Osteocyte (in vitro differentiated cells): ENCODE measurements at regions not wholly inside any gene's neighbourhood (a gene's known extent, or its start where the extent isn't known, plus 50 kb on each side); places are given as distances from the start of the nearest gene placed in this dataset.
"Not testable (repeated sequence)": the region's sequence is repeated elsewhere in the genome, so short reads cannot be mapped to it uniquely, and the experiment has no call there.

Source experiments
- DNase-seq: peaks from one replicate; pipeline ENCODE4 v3.0.0; 2021; ENCODE audit warnings: mixed read lengths; ENCODE audit not compliant: unreplicated experiment; ENCODE audit errors: extremely low spot score
- H3K27ac Mint-ChIP-seq: one replicate; pipeline ENCODE4 v1.8.0; 2021; ENCODE audit warnings: mild to moderate bottlenecking, mixed read lengths; ENCODE audit not compliant: unreplicated experiment
- H3K27me3 Mint-ChIP-seq: one replicate; pipeline ENCODE4 v1.8.0; 2021; ENCODE audit warnings: mixed read lengths; ENCODE audit not compliant: unreplicated experiment
- H3K36me3 Mint-ChIP-seq: one replicate; pipeline ENCODE4 v1.8.0; 2021; ENCODE audit warnings: mixed read lengths; ENCODE audit not compliant: unreplicated experiment
- H3K4me1 Mint-ChIP-seq: one replicate; pipeline ENCODE4 v1.8.0; 2021; ENCODE audit warnings: mixed read lengths; ENCODE audit not compliant: unreplicated experiment
- H3K4me3 Mint-ChIP-seq: one replicate; pipeline ENCODE4 v1.8.0; 2021; ENCODE audit warnings: mild to moderate bottlenecking, moderate library complexity, mixed read lengths; ENCODE audit not compliant: unreplicated experiment
- H3K9me3 Mint-ChIP-seq: one replicate; pipeline ENCODE4 v1.8.0; 2021; ENCODE audit warnings: mixed read lengths; ENCODE audit not compliant: unreplicated experiment
- CTCF ChIP-seq: fragments of 200-600 bp; sonication (generic); IDR thresholded peaks from 2 replicates; pipeline ENCODE4 v1.5.0; 2021; ENCODE audit warnings: antibody characterized with exemption, mild to moderate bottlenecking, moderate library complexity

GRCh38 chr5:118397236-118397635 lies 591.1 kb downstream of the DTWD2 start:
- Mint-ChIP-seq H3K36me3 (no peaks in the 10 kb centered on the region), H3K4me1 (peaks cover 18% of the 10 kb centered on the region), H3K4me3 (no peak overlapping the region), H3K27ac (no peak overlapping the region), H3K27me3 (peaks cover 8% of the 10 kb centered on the region), H3K9me3 (no peaks in the 10 kb centered on the region)
- no peak for DNase-seq
- no peak for TF ChIP-seq CTCF

GRCh38 chr5:118392491-118392890 lies 595.9 kb downstream of the DTWD2 start:
- DNase-seq: no peak
- peaks cover 8% of the 10 kb centered on the region for H3K27me3 Mint-ChIP-seq
- no peak overlapping the region for H3K27ac Mint-ChIP-seq
- peaks cover 20% of the 10 kb centered on the region for H3K4me1 Mint-ChIP-seq
- H3K4me3 Mint-ChIP-seq: no peak overlapping the region
- H3K9me3 Mint-ChIP-seq: no peaks in the 10 kb centered on the region
- H3K36me3 Mint-ChIP-seq: no peaks in the 10 kb centered on the region
- TF ChIP-seq CTCF: no peak

- not testable (repeated sequence) for DNase-seq, H3K27me3 Mint-ChIP-seq, H3K4me3 Mint-ChIP-seq, H3K27ac Mint-ChIP-seq, H3K36me3 Mint-ChIP-seq
- peaks cover 16% of the 10 kb centered on the region for H3K9me3 Mint-ChIP-seq
- H3K4me1 Mint-ChIP-seq: peaks cover 11% of the 10 kb centered on the region
Measured at GRCh38 chr5:118382931-118383330, 605.4 kb downstream of the DTWD2 start.

GRCh38 chr5:118379470-118379869 lies 608.9 kb downstream of the DTWD2 start:
- Mint-ChIP-seq H3K4me3 (no peak overlapping the region), H3K27me3 (peaks cover 5% of the 10 kb centered on the region), H3K9me3 (peaks cover 11% of the 10 kb centered on the region), H3K4me1 (peaks cover 13% of the 10 kb centered on the region), H3K27ac (no peak overlapping the region), H3K36me3 (peaks cover 3% of the 10 kb centered on the region)
- no peak for TF ChIP-seq CTCF
- DNase-seq: no peak

- no peak overlapping the region for H3K27ac Mint-ChIP-seq
- peaks cover 8% of the 10 kb centered on the region for H3K9me3 Mint-ChIP-seq
- peaks cover 3% of the 10 kb centered on the region for H3K27me3 Mint-ChIP-seq
- no peak for DNase-seq
- H3K4me3 Mint-ChIP-seq: no peak overlapping the region
- peaks cover 13% of the 10 kb centered on the region for H3K4me1 Mint-ChIP-seq
- no peak for TF ChIP-seq CTCF
- no peaks in the 10 kb centered on the region for H3K36me3 Mint-ChIP-seq
Measured at GRCh38 chr5:118378959-118379358, 609.4 kb downstream of the DTWD2 start.

GRCh38 chr5:118377420-118377819 lies 610.9 kb downstream of the DTWD2 start:
- Mint-ChIP-seq H3K27me3 (peaks cover 3% of the 10 kb centered on the region), H3K36me3 (no peaks in the 10 kb centered on the region), H3K9me3 (no peaks in the 10 kb centered on the region), H3K4me3 (no peak overlapping the region), H3K4me1 (peaks cover 16% of the 10 kb centered on the region), H3K27ac (no peak overlapping the region)
- DNase-seq: no peak
- TF ChIP-seq CTCF: no peak
